ENCODE measurements at regions not wholly inside any gene's neighbourhood (a gene's known extent, or its start where the extent isn't known, plus 50 kb on each side); places are given as distances from the start of the nearest gene placed in this dataset.

GRCh38 chr3:64888840-64889392 lies 201.1 kb upstream of the ADAMTS9 start:
- no peak for DNase-seq (ENCODE audit: low spot score)

DNA sequence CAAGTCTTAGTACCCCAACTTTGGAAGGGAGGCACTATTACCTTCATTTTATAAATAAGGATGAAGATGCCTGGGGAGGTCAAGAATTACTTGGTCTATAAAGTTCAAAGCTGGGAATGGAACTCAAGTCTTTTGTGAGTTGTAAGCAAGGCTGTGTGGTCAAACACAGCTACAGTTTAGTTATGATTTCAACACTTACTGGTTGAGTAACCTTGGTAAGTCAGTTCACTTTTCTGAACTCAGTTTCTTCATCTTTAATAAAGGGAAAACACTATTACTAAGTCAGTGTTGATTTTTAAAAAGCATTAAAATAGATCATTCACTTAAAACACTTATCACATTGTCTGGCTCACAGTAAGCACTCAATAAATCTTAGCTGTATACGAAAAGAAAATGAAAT lies 200.4 kb upstream of the ADAMTS9 start:
- no peak for DNase-seq (ENCODE audit: low spot score)

- DNase-seq (ENCODE audit: low spot score) = no peak
Measured at GRCh38 chr3:64885055-64885454, 197.3 kb upstream of the ADAMTS9 start.

GRCh38 chr3:64884536-64884935 lies 196.7 kb upstream of the ADAMTS9 start:
- no peak for DNase-seq (ENCODE audit: low spot score)

- DNase-seq (ENCODE audit: low spot score) = no peak
Measured at GRCh38 chr3:64880916-64881315, 193.1 kb upstream of the ADAMTS9 start.

- DNase-seq (ENCODE audit: low spot score) = no peak
Measured at GRCh38 chr3:64878362-64878761, 190.6 kb upstream of the ADAMTS9 start.

- no peak for DNase-seq (ENCODE audit: low spot score)
Measured at GRCh38 chr3:64873400-64873799, 185.6 kb upstream of the ADAMTS9 start.

GRCh38 chr3:64872345-64872744 lies 184.5 kb upstream of the ADAMTS9 start:
- DNase-seq (ENCODE audit: low spot score) = peak; percentile 29

DNA sequence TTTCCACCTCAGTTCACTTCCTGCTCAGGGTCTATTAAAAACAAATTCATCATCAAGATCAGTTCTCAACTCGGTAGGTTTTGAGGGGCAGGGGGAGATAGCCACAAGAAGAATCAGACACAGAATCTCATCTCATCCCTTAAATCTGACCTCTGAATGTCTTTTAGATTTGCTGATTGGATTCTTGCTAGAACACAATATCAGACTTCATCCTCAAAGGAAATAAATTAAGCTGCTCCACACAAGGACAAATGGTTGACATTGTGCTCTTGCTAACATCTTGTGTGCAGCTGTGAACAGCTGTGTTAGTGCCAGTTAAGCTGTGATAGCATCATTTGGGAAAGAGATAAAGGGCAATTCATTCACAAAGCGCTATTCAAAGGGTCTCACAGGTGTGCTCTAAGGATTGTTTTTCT lies 184.0 kb upstream of the ADAMTS9 start:
- DNase-seq (ENCODE audit: low spot score) = peak; percentile 12

DNA sequence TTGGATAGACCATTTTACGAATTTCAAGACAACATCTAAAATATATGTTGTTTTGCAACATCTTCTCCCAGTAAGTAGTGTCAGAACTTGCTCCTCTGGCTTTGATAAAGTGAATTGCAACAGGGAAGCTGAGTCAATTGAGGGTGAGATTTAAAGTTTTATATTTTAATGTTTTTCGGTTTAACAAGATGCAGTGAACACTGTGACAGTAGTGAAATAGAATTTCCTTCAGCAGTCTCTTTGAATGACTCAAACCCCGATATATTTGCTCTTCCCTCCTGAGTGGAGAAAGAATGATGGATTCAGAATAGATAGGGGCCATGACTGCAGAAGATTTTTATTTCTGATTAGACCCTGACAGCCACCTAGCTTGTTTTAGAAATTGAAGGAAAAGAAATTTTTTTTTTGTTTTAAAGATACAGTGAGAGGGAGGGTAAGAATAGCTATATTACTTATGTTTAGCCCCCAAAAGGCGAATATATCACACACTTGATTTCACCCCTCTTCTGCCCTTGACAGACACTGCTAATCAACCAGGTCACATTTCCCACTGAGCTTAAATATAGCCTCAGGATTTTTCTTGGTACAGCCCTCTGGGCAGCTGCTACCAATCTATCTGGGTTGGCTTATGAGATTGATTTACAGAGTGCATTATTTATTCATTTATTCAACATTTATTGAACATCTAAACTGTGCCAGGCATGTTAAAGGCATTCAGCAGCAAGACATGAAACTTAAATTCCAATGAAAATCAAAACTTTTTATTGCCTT lies 183.3 kb upstream of the ADAMTS9 start:
- no peak for DNase-seq (ENCODE audit: low spot score)

GRCh38 chr3:64867224-64867623 lies 179.4 kb upstream of the ADAMTS9 start:
- DNase-seq (ENCODE audit: low spot score) = no peak

DNA sequence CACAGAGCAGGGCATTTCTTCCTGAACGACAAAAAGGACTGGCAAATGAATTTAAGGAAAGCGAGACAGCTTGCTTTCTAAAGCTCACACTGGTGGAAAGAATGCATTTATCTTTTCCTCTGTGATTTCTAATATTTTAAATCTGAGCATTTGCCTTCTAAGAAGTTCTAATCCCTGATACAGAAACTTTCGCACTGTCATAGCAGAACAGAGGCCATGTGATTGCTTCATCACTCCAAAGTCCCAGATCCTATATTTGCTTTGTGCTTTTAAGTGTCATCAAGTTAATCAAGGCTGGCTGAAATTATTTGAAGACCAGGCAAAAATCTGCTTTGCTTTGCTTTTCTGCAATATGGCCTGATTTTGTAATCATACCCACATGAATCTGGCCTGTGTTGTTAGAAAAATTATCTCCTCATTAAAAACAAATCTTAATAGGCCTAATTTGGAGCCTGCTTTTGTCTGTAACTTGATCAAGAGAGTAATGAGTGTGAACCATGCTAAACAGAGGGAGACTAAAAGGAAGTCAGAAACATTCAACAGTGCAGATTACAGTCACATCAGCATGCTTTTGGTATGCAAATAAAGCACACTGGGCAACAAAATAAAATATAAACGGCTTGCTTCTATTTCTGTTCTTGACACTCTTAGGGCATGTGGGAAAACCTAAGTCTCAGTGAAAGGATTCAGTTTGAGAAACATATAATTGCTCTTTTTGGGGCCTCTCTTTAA lies 178.2 kb upstream of the ADAMTS9 start:
- no peak for DNase-seq (ENCODE audit: low spot score)

- peak; percentile 46 for DNase-seq (ENCODE audit: low spot score)
Measured at GRCh38 chr3:64863226-64864212, 175.7 kb upstream of the ADAMTS9 start.

- no peak for DNase-seq (ENCODE audit: low spot score)
Measured at GRCh38 chr3:64861684-64862083, 173.9 kb upstream of the ADAMTS9 start.

DNA sequence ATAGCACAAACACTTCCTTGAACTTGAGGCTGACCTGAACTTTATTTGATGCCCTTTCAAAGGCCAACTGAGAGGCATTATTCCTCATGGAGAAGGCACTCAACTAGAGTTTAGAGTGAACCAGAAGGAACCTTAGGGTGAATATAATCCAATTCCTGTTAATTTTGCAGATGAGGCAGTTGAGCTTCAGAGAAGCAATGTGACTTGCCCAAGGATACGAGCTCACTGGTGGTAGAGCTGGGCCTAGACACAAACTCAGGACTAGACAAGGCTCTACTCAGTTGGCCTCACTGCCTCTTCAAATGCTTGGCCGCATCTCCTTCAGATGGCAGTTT lies 172.7 kb upstream of the ADAMTS9 start:
- no peak for DNase-seq (ENCODE audit: low spot score)

GRCh38 chr3:64859625-64860535 lies 172.1 kb upstream of the ADAMTS9 start:
- DNase-seq (ENCODE audit: low spot score) = no peak

DNA sequence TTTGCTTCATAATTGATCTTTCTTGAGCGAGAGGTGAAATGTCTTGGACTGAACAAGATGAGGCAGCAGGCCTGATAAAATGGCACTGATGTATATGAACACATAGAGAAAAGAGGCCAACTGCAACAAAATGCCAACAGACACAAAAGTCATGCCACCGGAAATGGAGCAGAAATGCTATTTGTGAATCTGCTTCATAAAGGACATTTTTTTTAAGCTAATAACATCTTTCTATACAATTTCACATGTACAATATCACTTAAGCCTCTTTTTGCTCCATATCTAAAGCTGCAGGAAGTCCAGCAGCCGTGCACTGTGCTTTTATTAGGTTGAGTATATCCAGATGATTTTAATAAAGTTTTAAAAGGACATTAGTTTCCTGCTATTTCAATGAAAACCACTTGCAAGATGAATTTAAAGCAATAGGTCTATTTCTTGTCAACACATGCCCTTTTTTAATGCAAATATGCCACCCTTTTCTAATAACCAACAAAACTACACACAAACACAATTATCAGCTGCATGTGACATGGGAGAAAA lies 169.2 kb upstream of the ADAMTS9 start:
- DNase-seq (ENCODE audit: low spot score) = no peak

- DNase-seq (ENCODE audit: low spot score) = peak; percentile 22
Measured at GRCh38 chr3:64856106-64856505, 168.3 kb upstream of the ADAMTS9 start.

GRCh38 chr3:64853456-64853855 lies 165.7 kb upstream of the ADAMTS9 start:
- DNase-seq (ENCODE audit: low spot score) = no peak

DNA sequence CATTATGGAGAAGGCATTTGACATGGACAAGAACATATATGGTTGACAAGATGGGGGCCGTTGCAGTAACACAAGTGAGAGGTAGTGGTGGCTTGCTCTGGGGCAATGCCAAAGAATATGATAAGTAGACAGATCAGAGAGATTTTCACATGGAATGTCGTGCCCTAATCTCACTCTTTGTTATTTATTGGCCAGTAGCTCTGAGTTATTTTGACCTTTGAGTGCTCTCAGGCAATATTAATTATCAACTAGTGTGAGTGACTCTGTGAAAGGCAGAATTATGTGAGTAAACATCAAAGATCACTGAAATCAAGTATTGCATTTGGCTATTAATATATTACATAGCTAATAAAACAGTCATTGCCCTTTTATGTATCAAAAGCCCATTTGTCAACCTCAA lies 164.9 kb upstream of the ADAMTS9 start:
- DNase-seq (ENCODE audit: low spot score) = no peak

GRCh38 chr3:64848822-64849221 lies 161.0 kb upstream of the ADAMTS9 start:
- DNase-seq (ENCODE audit: low spot score) = no peak
